ENCODE measurements at regions not wholly inside any gene's neighbourhood (a gene's known extent, or its start where the extent isn't known, plus 50 kb on each side); places are given as distances from the start of the nearest gene placed in this dataset.
A peak's percentile ranks its signal among the peaks of the same experiment; 100 is the strongest.

DNA sequence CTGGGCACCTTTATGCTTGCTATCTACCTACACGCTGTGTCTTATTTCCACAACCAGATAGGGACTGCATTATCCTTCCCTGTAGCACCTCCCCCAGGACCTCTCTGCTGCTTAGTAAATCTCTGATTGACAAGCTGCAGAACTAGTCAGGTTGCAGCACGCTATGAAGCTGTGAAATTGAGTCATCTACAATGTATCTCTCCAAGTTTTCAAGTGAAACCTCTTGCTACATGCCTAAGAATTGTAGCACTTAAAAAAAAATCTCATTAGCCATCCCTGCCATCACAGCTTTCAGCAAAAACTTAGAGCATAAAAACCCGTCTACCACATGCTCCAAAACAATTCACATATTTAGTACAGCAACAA lies 69.7 kb upstream of the FGFR2 start:
- Mint-ChIP-seq H3K36me3 (ENCODE audit: insufficient read depth in 1 of 3, low read depth in 3 of 3) (peaks cover 0 to 9% (median 0%) of the 10 kb centered on the region in 3 experiments; a peak in 3 of 7 replicates), H3K27ac (peak overlapping the region in 1 of 3 experiments; percentile 20; a peak in 1 of 7 replicates), H3K9me3 (peaks cover 8 to 9% of the 10 kb centered on the region in 2 experiments; a peak in 3 of 5 replicates), H3K27me3 (ENCODE audit: low read depth) (peaks cover 4% of the 10 kb centered on the region), H3K4me1 (peaks cover 30 to 37% of the 10 kb centered on the region in 2 experiments), H3K4me3 (no peak overlapping the region; a peak in 1 of 5 replicates)
- no peaks in the 10 kb centered on the region for H3K9me3 ChIP-seq (ENCODE audit: control insufficient read depth, low read depth, low read length)
- TF ChIP-seq, protein P1, sequence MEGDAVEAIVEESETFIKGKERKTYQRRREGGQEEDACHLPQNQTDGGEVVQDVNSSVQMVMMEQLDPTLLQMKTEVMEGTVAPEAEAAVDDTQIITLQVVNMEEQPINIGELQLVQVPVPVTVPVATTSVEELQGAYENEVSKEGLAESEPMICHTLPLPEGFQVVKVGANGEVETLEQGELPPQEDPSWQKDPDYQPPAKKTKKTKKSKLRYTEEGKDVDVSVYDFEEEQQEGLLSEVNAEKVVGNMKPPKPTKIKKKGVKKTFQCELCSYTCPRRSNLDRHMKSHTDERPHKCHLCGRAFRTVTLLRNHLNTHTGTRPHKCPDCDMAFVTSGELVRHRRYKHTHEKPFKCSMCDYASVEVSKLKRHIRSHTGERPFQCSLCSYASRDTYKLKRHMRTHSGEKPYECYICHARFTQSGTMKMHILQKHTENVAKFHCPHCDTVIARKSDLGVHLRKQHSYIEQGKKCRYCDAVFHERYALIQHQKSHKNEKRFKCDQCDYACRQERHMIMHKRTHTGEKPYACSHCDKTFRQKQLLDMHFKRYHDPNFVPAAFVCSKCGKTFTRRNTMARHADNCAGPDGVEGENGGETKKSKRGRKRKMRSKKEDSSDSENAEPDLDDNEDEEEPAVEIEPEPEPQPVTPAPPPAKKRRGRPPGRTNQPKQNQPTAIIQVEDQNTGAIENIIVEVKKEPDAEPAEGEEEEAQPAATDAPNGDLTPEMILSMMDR (conservative IDR thresholded peaks at IDR 0.05): no peak
- H3K79me2 ChIP-seq (ENCODE audit: insufficient read depth, low read length): no peaks in the 10 kb centered on the region
- no peaks in the 10 kb centered on the region for H4K20me1 ChIP-seq (ENCODE audit: control insufficient read depth, insufficient read depth, insufficient read length)
- H3T11ph ChIP-seq (ENCODE audit: low read length): no peak overlapping the region
- no peak overlapping the region for H3K18ac ChIP-seq (ENCODE audit: insufficient read length, low read depth, low read length)
- no peak overlapping the region for H3K27ac ChIP-seq (ENCODE audit: insufficient read length, low read depth, low read length)
- no peak overlapping the region for H2BK120ac ChIP-seq (ENCODE audit: low read depth, low read length, poor library complexity, severe bottlenecking)
- peaks cover 2% of the 10 kb centered on the region; the same call in 1 of the 2 replicates for H3K4me1 ChIP-seq (ENCODE audit: insufficient read depth, low read length)
- no peak overlapping the region for H4K91ac ChIP-seq (ENCODE audit: insufficient read length, low read depth, low read length)
- H3K23me2 ChIP-seq (ENCODE audit: insufficient read length, low read depth, low read length, poor library complexity, severe bottlenecking): no peaks in the 10 kb centered on the region
- no peak overlapping the region for H2AFZ ChIP-seq (ENCODE audit: low read length)
- no peak overlapping the region for H3K4me2 ChIP-seq (ENCODE audit: insufficient read depth, insufficient read length, low read length)
- H4K5ac ChIP-seq (ENCODE audit: insufficient read length, low read depth, low read length): no peak overlapping the region
- H2BK15ac ChIP-seq (ENCODE audit: low read depth, low read length): no peak overlapping the region
- no peak for DNase-seq
- no peak overlapping the region for H2AK5ac ChIP-seq (ENCODE audit: insufficient read length, low read length)
- H4K8ac ChIP-seq (replicated peaks; ENCODE audit: insufficient read length, low read depth, low read length): no peak overlapping the region
- H3K14ac ChIP-seq (ENCODE audit: insufficient read depth, low read length): no peak overlapping the region
- no CpG with 5 or more reads among the region's 3 CpGs for WGBS (ENCODE audit: extremely low coverage, insufficient read length, low lambda C conversion rate)
- H3K9ac ChIP-seq (ENCODE audit: extremely low read depth, insufficient read length, low read length): no peak overlapping the region
- no peak overlapping the region for H3K23ac ChIP-seq (ENCODE audit: insufficient read length, low read depth, low read length)
- no peak overlapping the region for H2BK5ac ChIP-seq (ENCODE audit: insufficient read length, low read length)
- no peak overlapping the region for H3K4ac ChIP-seq (ENCODE audit: low read depth, low read length)
- H2BK20ac ChIP-seq (ENCODE audit: low read depth, low read length, poor library complexity, severe bottlenecking): no peak overlapping the region
- H3K56ac ChIP-seq (ENCODE audit: insufficient read length, low read depth, low read length): no peak overlapping the region
- H3K79me1 ChIP-seq (ENCODE audit: insufficient read depth, low read depth, low read length, poor library complexity, severe bottlenecking): no peaks in the 10 kb centered on the region
- no peak overlapping the region for H2BK12ac ChIP-seq (ENCODE audit: insufficient read length, low read depth, low read length)
- no peaks in the 10 kb centered on the region; the same call in 1 of the 2 replicates for H3K27me3 ChIP-seq (ENCODE audit: insufficient read depth, low read length)
